HG03565 (cell line): ENCODE measurements at regions not wholly inside any gene's neighbourhood (a gene's known extent, or its start where the extent isn't known, plus 50 kb on each side); places are given as distances from the start of the nearest gene placed in this dataset.

Experiments used
- ATAC-seq: cut with Tn5 transposase; IDR thresholded peaks from one replicate; pipeline ENCODE4 v1.9.1; 2021; ENCODE audit warnings: mild to moderate bottlenecking, moderate library complexity; ENCODE audit not compliant: unreplicated experiment

- no peak for ATAC-seq
Measured at GRCh38 chr9:117548556-117548955, 133.7 kb upstream of the ASTN2 start.

GRCh38 chr9:117547904-117548303 is 133.0 kb upstream of the ASTN2 start:
- no peak for ATAC-seq

- no peak for ATAC-seq
Measured at GRCh38 chr9:117546894-117547678, 132.2 kb upstream of the ASTN2 start.

GRCh38 chr9:117545846-117546245 is 131.0 kb upstream of the ASTN2 start:
- ATAC-seq = no peak

- no peak for ATAC-seq
Measured at GRCh38 chr9:117543089-117543488, 128.2 kb upstream of the ASTN2 start.

- ATAC-seq = no peak
Measured at GRCh38 chr9:117542021-117542420, 127.2 kb upstream of the ASTN2 start.

- ATAC-seq = no peak
Measured at GRCh38 chr9:117541181-117541580, 126.3 kb upstream of the ASTN2 start.

- no peak for ATAC-seq
Measured at GRCh38 chr9:117535973-117536372, 121.1 kb upstream of the ASTN2 start.

- no peak for ATAC-seq
Measured at GRCh38 chr9:117535434-117535833, 120.6 kb upstream of the ASTN2 start.

- ATAC-seq = peak; percentile 65
Measured at GRCh38 chr9:117528225-117528624, 113.4 kb upstream of the ASTN2 start.

- no peak for ATAC-seq
Measured at GRCh38 chr9:117526674-117527073, 111.8 kb upstream of the ASTN2 start.

GRCh38 chr9:117523531-117524153 is 108.8 kb upstream of the ASTN2 start:
- ATAC-seq = no peak

- ATAC-seq = no peak
Measured at GRCh38 chr9:117521293-117521692, 106.4 kb upstream of the ASTN2 start.

- no peak for ATAC-seq
Measured at GRCh38 chr9:117516676-117517632, 102.1 kb upstream of the ASTN2 start.

- no peak for ATAC-seq
Measured at GRCh38 chr9:117511852-117512481, 97.1 kb upstream of the ASTN2 start.

- no peak for ATAC-seq
Measured at GRCh38 chr9:117496307-117496706, 81.5 kb upstream of the ASTN2 start.

- ATAC-seq = no peak
Measured at GRCh38 chr9:117494401-117495090, 79.7 kb upstream of the ASTN2 start.

GRCh38 chr9:117492476-117492875 is 77.6 kb upstream of the ASTN2 start:
- no peak for ATAC-seq

GRCh38 chr9:117491491-117491890 is 76.6 kb upstream of the ASTN2 start:
- ATAC-seq = no peak

GRCh38 chr9:117490199-117490598 is 75.3 kb upstream of the ASTN2 start:
- ATAC-seq = no peak
